HG03520 (cell line): ENCODE measurements at regions not wholly inside any gene's neighbourhood (a gene's known extent, or its start where the extent isn't known, plus 50 kb on each side); places are given as distances from the start of the nearest gene placed in this dataset.

Experiments used
- ATAC-seq: cut with Tn5 transposase; IDR thresholded peaks from one replicate; pipeline ENCODE4 v1.9.1; 2021; ENCODE audit warnings: mild to moderate bottlenecking, moderate library complexity; ENCODE audit not compliant: unreplicated experiment

DNA sequence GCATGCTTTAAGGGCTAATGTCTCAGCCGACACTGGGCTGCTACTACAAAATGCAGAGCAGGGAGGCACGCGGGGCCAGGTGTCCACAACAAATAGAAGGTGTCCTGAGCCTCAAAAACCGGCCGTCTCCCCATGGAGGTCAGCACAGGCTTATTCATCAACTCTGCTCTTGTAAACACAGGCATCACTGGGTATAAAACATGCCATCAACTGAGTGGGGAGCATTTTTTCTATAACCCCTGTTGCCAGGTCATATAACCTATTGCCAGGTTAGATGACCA is 271.6 kb downstream of the AUH start:
- no peak for ATAC-seq

GRCh38 chr9:91092214-91092613 is 269.5 kb downstream of the AUH start:
- ATAC-seq = no peak

DNA sequence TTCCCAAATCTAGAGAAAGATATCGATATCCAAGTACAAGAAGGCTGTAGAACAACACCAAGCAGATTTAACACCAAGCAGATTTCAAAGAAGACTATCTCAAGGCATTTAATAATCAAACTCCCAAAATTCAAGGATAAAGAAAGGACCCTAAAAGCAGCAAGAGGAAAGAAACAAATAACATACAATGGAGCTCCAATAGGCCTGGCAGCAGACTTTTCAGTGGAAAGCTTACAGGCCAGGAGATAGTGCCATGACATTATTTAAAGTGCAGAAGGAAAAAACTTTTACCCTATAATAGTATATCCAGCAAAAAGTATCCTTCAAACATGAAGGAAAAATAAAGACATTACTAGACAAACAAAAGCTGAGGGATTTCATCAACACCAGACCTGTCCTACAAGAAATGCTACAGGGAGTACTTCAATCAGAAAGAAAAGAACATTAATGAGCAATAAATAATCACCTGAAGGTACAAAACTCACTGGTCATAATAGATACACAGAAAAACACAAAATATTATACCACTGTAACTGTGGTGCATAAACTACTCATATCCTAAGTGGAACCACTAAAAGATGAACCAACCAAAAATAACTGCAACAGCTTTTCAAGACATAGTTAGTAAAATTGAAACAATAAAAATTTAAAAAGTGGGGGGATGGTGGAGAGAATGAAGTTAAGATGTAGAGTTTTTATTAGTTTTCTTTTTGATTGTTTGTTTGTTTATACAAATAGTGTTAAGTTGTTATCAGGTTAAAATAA is 267.2 kb downstream of the AUH start:
- no peak for ATAC-seq

DNA sequence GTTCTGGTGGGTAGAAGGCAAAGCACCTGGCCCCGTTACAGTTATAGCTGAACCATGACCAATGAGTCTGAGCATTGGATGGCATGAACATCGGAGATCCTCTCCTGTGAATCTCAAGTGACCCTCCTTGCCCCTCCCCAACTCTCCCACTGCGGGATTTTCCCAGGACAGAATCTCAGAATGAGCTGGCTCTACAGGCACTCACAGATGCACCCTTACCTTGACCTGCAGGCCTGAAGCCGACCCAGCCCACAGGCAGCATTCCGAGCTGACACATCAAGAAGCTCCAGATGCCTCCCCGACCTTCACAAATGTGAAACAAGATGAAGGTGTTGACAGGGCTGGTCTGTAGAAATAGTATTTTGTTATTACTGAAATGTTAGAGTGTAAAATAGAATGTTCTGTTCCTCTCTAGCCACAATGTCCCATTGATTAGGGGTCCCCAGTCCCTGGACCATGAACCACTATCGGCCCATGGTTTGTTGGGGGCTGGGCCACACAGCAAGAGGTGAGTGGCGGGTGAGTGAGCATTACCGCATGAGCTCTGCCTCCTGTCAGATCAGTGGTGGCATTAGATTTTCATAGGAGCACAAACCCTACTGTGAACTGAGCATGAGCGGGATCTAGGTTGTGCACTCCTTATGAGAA is 263.4 kb downstream of the AUH start:
- ATAC-seq = no peak

DNA sequence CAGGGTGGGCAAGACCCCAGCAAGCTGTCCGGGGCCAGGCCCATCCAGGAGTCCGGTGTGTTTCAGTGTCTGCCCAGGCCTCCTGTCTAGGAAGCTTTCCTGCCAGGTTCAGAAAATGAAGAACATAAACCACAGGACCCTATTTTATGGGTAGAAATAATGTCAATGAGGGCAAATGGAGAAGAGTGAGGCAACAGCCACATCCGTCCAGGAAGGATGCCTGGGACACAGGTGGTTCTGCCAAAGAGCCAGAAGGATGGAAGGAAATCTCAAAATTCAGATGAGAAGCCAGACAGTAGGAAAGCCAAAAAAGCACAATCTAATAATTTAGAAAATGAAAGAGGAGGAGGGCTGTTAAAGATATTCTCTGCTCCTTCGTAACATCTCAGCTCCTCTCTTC is 262.3 kb downstream of the AUH start:
- ATAC-seq = no peak

DNA sequence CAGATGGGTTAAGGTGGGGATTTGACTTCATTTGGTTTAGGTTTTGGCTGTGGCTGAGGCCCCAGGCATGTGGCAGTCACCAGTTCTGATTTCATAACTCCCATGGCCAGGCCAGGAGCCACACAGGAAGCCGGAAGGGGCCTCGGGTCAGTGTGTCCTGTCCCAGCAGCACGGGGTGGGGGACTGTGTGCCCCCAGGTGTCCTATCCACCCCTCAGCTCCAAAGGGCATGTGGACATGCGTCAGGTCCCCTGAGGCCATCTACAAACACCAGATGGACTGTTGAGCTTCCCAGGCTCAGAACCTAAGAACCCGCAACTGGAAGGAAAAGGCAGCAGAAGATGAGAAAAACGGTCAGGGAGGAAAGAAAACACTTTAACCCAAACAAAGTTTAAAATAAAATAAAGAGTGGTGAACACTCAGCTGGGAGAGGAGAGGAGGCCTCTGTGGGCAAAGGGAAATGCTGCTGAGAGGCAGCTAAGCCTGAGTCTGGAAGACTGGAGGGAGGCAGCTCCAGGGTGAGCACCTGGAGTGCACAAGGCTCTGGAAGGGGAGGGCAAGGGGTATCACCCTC is 260.8 kb downstream of the AUH start:
- no peak for ATAC-seq

DNA sequence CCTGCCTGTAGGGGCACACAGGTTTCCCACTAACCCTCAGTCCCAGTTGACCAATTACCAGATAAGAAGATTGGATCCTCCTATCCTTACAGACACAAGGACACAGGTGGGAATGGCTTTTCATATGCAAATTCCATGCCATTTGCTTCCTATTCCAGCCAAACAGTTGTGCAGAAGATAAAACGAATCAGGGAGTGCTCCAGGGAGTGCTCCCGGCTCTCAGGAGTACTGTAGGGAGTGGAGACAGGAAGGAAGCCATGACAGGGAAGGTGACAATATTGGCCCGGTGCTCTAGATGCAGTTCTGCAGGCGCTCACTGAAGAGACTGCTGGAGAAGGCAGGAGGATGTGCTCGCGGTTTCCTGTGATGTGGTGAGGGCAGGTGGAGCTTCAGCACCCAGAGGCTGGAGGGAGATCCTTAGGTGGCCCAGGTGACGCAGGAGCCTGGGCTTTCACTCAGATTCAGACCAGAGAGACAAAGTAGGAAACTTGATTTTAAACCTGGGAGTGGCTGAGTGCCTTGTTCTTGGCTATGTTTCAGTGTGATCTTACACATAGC is 260.0 kb downstream of the AUH start:
- no peak for ATAC-seq

DNA sequence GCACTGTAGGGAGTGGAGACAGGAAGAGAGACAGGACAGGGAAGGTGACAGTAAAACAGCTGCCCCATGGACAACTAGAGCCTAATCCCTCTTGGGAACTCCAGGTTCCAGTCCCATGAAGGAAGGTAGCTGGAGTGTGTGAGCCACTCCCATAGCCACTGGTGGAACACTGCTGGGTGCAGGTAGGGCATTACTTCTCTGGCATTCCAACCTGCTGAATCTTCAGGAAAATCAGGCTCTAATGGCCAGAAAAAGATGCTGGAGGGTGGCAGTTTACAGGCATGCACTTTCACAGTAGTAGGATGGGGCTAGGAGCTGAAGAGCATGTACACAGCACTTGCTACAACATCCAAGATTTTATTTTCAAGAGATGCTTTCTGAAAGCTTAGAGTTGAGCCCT is 259.4 kb downstream of the AUH start:
- ATAC-seq = no peak

- no peak for ATAC-seq
These were observed 257.8 kb downstream of the AUH start for GRCh38 chr9:91103931-91104330.

GRCh38 chr9:91106415-91107081 is 255.2 kb downstream of the AUH start:
- no peak for ATAC-seq

GRCh38 chr9:91111226-91111625 is 250.5 kb downstream of the AUH start:
- no peak for ATAC-seq

GRCh38 chr9:91111876-91112275 is 249.8 kb downstream of the AUH start:
- ATAC-seq = no peak

DNA sequence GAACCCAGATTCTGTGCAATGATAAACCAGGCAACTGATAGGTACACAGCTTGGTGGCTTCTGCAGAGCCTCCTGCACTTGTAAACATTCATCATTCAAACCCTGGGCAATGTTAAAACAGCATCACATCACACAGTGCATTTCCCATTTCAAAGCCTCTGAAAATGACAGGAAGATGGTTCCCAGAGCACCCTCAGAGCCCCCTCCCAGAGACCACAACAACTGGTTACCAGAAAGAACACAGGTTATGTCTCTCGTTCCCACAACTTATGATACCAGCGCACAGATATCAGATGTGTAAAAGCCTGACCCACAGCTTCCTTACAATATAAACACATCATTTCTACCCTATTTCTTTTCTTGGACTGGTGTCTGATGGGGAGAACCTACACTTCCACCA is 248.7 kb downstream of the AUH start:
- ATAC-seq = no peak

GRCh38 chr9:91114450-91114849 is 247.3 kb downstream of the AUH start:
- no peak for ATAC-seq

GRCh38 chr9:91116211-91116610 is 245.5 kb downstream of the AUH start:
- no peak for ATAC-seq

DNA sequence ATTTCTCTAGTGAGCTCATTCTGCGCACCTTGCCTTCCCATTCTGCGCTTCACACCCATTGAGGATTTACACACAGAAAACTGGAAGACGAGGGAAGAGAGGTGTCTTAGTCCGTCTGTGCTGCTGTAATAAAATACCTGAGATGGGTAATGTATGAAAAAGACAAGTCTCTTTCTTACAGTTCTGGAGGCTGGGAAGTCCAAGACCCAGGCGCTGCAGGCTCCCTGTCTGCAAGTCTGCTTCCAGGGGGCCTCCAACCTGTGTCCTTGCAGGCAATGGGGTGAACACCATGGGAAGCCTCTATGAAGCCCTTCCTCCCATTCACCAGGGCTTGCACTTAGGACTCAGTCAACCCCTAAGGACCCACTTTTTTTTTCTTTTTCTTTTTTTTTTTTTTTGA is 245.0 kb downstream of the AUH start:
- no peak for ATAC-seq

- no peak for ATAC-seq
These were observed 244.2 kb downstream of the AUH start for GRCh38 chr9:91117474-91117891.

GRCh38 chr9:91117959-91118703 is 243.6 kb downstream of the AUH start:
- no peak for ATAC-seq

- no peak for ATAC-seq
These were observed 243.1 kb downstream of the AUH start for GRCh38 chr9:91118704-91119025.

DNA sequence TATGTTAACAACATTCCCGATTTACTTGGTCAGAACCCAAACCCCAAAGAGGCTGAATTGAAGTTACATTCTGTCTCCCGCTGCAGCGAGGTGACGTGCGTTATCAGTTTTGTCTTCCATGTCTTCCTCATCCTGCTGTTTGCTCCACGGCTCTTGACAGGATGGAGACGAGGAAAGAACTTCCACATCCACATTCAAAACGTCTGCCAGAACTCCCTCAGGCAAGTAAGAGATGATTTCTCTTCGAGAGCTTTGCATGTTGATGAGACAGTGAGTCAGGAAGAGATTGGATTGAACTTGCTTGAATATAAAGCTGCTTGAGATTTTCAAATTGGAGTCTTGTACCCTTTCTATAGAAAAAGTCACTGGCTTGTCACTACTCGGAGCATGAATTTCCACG is 242.6 kb downstream of the AUH start:
- ATAC-seq = no peak

DNA sequence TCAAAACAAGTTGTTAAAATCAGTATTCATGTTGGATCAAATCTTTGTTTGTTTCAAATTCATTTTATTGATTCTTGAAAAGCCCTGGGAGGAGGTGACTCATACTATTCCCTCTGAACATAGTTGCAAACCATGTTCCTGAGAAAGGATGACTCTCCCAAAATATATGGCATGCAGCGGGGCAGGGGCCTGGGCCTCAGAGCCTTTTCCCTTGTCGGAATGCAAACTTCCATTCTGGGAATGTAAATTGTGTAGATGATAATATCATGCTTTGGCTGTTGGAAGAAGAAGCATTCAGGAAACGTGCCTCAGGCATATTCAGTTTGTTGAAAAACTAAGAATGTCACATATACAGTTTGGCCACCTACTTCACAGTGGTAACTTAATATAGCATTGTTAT is 242.0 kb downstream of the AUH start:
- no peak for ATAC-seq
